Stimulated activated CD4-positive, alpha-beta T cell treated with anti-CD3 and anti-CD28 coated beads, Interleukin-12 subunit alpha, Interleukin-12 subunit beta, amount 100 ng/mL, for 24 hours (primary cell): ENCODE measurements at regions not wholly inside any gene's neighbourhood (a gene's known extent, or its start where the extent isn't known, plus 50 kb on each side); places are given as distances from the start of the nearest gene placed in this dataset.
"Not testable (repeated sequence)": the region's sequence is repeated elsewhere in the genome, so short reads cannot be mapped to it uniquely, and the experiment has no call there.

Experiments
- DNase-seq, 2 experiments: peaks; one replicate each; pipeline ENCODE4 v3.0.0-alpha.2; 2020; ENCODE audit warnings: low read depth in 2 of 2

- DNase-seq, result no peak
These were observed 390.8 kb downstream of the ZFHX3 start for GRCh38 chr16:72657164-72657563.

DNA sequence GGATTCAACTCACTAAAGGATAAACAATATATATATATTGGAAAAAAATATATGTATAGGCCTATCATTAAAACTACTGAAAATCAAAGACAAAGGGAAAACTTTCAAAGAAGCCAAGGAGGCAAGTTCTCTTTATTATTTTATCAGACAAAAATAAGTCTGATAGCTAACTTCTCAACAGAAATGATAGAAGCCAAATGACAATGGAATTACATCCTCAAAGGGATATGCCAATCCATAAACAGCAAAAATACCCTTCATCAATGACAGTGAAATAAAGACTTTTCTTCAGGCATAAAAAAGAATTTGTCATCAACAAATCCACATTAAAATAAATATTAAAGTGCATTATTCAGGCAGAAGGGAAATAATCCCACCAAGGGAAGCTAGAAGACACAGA lies 393.4 kb downstream of the ZFHX3 start:
- no peak for DNase-seq

DNA sequence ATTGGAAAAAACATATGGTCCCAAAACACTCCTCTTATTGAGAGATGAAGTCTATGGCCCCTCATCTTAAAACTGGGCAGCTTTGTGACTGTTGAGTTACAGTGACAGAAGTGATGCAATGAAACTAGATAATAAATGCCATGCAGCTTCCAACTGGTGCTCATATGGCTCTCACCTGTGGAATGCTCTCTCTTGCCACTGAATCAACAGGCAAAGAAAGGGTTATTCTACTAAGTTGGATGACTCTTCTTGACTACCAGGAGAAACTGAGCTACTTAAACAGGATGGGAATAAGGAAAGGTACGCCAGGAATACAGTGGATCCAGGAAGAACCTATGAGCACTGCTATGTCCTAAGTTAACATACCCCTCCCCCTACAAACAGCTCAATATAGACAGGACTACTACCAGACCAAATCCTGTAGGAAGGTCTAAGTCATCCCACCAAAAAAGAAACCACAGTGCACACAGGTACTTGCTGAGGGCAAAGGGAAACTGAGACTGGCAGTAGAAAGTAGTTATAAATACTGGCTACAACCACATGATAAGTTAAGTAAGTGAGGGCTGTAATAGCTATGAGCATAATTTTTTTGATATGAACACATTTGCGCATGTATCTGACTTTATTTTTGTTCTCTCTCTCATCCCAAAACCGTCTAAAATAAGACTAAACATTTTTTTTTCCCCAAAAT lies 398.5 kb downstream of the ZFHX3 start:
- DNase-seq, result no peak

GRCh38 chr16:72646615-72647014 lies 401.3 kb downstream of the ZFHX3 start:
- no peak for DNase-seq

DNA sequence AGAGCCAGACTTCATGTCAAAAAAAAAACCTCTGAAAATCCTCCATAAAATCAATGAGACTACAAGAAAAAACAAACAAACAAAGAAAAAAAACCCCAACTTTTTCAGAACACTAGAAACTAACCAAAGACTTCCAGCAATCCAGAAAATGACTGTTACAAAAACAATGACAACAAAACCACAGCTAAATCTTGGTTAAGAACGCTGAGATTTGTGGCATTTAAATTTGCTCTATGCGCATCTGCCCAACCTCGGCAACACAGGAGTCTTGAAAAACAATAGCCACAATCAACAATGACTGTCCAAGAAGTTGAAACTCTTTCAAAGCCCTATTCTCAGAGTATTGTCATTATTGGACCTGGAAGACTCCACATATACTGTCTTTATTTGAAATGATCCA lies 402.4 kb downstream of the ZFHX3 start:
- no peak for DNase-seq

DNA sequence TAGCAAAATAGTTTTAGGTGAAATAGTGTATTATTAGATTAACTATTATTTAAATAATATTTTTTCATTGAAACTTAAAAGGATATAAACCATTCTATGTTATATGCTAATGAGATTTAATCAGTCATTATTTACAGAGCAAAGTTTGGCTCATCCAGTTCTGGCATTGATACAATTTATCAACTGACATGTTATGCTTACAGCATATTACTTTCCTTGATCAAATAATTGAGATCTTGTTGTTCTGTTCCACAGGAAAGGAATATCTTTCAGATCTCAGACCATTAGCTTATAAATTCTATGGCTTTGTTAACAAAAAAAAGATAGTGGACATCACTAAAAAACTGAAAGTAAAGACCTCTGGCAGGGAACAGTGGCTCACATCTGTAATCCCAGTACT lies 403.0 kb downstream of the ZFHX3 start:
- no peak for DNase-seq

- DNase-seq, result no peak
These were observed 408.4 kb downstream of the ZFHX3 start for GRCh38 chr16:72639494-72639893.

GRCh38 chr16:72637306-72637705 lies 410.6 kb downstream of the ZFHX3 start:
- DNase-seq, result no peak

DNA sequence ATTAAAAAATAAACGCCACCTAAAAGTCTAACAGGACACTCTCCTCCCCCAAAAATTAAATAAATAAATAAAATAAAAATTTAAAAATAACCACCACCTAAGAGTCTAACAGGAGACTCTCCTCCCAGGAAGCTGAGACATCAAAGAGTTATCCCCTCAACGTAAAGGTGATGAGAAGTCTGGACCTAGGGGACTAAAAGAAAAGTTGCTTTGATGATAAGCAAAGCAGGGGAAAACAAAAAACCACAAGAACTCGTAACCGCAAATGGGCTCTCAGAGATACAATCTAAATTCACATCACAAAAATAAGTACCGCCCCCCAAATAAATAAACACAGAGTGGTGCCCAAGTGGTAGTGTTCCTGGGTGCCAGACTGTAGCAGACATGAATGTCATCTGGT lies 412.2 kb downstream of the ZFHX3 start:
- DNase-seq, result no peak

- no peak for DNase-seq
These were observed 412.8 kb downstream of the ZFHX3 start for GRCh38 chr16:72635104-72635503.

GRCh38 chr16:72627182-72627896 lies 420.6 kb downstream of the ZFHX3 start:
- DNase-seq, result not testable (repeated sequence)

DNA sequence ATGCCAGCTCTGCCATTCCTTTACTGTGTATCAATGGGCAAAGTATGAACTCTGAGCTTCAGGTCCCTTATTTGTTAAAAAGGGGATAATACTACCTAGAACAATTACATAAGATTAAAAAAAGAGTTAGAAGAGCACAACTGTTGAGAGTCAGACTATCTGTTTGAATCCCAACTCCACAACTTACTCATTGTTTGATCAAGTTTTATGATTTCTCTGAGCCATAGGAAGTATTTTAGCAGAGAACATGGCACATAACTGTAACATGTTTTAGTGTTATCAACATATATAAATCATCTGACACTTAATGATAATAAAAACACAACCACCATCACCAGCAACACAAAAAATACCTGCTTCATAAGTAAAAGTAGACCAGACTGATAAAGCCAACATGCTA lies 421.3 kb downstream of the ZFHX3 start:
- no peak for DNase-seq

DNA sequence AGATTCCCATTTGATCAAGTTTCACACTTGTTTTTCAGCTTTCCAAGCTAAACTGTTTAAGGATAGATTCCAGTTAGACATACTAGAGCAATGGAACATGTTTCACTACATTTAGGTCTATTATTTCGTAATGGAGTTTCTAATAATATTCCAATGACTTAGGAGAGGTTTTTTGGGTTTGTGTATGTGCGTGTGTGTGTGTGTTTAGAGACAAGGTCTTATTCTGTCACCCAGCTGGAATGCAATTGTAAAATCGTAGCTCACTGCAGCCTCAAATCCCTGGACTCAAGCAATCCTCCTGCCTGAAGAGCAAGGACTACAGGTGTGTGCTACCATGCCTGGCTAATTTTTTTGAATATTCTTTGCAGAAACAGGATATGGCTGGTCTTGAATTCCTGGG lies 426.3 kb downstream of the ZFHX3 start:
- no peak for DNase-seq

DNA sequence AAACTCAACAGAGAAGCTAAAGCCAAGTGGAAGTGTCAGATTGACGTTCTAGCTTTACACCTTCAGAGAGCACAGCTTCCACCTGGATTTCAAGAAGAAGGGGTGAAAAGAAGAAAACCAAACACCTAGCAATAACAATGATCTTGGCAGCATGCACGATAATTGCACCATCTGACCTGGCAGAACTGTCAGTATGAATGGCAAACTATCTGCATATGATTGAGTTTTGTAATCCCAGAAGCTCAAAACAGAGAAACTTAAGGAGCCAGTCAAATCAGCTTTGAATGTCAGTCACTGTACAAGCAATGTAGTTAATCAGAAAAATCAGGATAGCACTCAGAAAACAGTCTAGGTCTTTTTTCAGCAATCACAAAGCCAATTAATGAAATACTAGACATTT lies 427.1 kb downstream of the ZFHX3 start:
- no peak for DNase-seq

DNA sequence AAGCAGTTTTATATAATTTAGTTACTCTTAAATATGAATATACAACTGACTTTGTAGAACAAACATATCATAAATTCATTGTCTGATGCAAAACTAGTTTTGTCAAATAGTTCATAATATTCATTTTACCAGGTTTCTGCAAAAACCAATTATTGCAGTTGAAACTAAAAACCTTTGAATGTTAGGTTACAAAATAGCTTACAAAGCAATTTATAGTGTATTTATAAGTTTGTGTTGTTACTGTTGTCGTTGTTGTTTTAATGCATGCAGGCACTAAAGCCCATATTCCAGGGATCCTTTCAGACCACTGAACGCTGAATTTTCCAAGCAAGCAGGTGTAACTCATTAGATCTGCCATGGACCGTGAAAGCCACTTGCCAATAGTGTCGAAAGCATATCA lies 427.6 kb downstream of the ZFHX3 start:
- DNase-seq, result no peak

DNA sequence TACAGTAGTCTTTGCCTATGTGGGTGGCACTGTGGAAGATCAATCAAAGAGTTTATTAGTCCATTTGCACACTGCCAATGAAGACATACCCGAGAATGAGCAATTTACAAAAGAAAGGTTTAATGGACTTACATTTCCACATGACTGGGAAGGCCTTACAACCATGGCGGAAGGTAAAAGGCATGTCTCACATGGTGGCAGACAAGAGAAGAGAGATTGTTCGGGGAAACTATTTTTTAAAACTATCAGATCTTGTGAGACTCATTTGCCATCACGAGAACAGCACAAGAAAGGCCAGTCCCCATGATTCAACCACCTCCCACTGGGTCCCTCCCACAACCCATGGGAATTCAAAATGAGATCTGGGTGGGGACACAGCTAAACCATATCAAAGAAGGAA lies 432.1 kb downstream of the ZFHX3 start:
- no peak for DNase-seq

DNA sequence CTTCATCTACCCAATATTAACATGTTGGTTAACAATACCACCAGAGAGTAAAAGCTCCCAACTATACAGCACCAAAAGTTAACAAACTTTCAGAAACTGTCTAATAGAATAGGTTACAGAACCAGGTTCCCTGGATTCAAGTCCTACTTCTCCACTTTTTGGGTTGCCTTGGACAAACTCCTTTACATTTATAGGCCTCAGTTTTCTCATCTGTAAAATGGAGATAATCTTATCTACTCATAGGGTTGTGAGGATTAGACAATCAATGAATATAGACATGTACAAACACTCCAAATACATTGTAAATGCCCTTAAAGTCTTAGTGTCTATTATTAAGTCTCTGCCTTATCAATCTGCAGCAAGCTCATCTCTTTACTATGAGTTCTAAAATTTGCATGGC lies 435.2 kb downstream of the ZFHX3 start:
- no peak for DNase-seq

DNA sequence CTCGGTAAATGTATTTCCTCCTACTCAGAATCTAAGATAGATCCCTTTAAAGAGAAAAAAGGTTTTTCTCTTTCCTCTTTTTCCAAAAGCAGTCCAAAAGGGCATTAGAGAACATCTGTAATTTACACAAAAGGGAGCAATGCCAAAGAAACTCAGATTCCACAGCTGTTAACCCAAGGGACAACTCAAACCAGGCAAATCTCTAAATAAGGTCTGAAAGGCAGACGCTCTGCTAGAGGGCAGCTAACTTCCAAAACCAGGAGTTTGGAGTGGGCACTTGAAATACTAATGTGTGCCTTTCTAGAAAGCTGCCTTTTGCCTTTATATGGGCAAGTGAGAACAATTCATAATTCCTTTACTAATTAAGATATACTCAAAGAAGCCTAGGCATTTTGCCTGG lies 435.7 kb downstream of the ZFHX3 start:
- no peak for DNase-seq

GRCh38 chr16:72609933-72610332 lies 438.0 kb upstream of the PMFBP1 start:
- DNase-seq, result no peak

GRCh38 chr16:72609066-72609465 lies 437.1 kb upstream of the PMFBP1 start:
- DNase-seq, result no peak

- no peak for DNase-seq
These were observed 432.4 kb upstream of the PMFBP1 start for GRCh38 chr16:72604375-72604774.

DNA sequence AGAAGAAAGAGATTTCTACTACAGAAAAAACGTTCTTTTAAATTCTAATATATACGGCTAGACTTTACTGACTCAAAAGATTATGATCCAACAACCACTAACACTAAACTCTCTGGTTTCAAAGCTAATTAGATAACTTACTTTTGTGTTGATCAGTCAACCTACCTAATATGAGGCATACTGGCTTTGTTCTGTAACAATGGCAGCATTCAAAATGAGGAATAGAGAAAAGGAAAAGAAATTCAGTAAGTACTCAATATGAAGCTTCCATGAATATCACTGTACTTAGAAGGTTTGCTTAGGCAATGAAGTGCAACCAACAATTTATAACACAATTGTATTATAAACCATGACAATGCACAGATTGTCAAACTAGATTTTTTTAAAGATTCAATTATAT lies 430.5 kb upstream of the PMFBP1 start:
- no peak for DNase-seq

GRCh38 chr16:72598696-72599095 lies 426.7 kb upstream of the PMFBP1 start:
- DNase-seq, result no peak

- DNase-seq, result no peak
These were observed 426.0 kb upstream of the PMFBP1 start for GRCh38 chr16:72597938-72598337.
